ENCODE measurements at regions not wholly inside any gene's neighbourhood (a gene's known extent, or its start where the extent isn't known, plus 50 kb on each side); places are given as distances from the start of the nearest gene placed in this dataset.

- H3K4me3 ChIP-seq (replicated peaks; ENCODE audit: low read depth, low read length), result no peak overlapping the region
- DNase-seq (ENCODE audit: extremely low read depth, low read depth), result no peak
- TF ChIP-seq CTCF (IDR thresholded peaks at IDR 0.05; ENCODE audit: low read depth, low read length, missing control alignments), result no peak
Measured at GRCh38 chr10:123523833-123524232, 142.3 kb upstream of the GPR26 start.

GRCh38 chr10:123526356-123527064, 139.6 kb upstream of the GPR26 start:
- no peak overlapping the region for H3K4me3 ChIP-seq (replicated peaks; ENCODE audit: low read depth, low read length)
- no peak for TF ChIP-seq CTCF (IDR thresholded peaks at IDR 0.05; ENCODE audit: low read depth, low read length, missing control alignments)
- DNase-seq (ENCODE audit: extremely low read depth, low read depth), result no peak

GRCh38 chr10:123527151-123527550, 139.0 kb upstream of the GPR26 start:
- H3K4me3 ChIP-seq (replicated peaks; ENCODE audit: low read depth, low read length), result no peak overlapping the region
- TF ChIP-seq CTCF (IDR thresholded peaks at IDR 0.05; ENCODE audit: low read depth, low read length, missing control alignments), result no peak
- DNase-seq (ENCODE audit: extremely low read depth, low read depth), result no peak

- TF ChIP-seq CTCF (IDR thresholded peaks at IDR 0.05; ENCODE audit: low read depth, low read length, missing control alignments), result no peak
- no peak overlapping the region for H3K4me3 ChIP-seq (replicated peaks; ENCODE audit: low read depth, low read length)
- DNase-seq (ENCODE audit: extremely low read depth, low read depth), result no peak
Measured at GRCh38 chr10:123529146-123529760, 136.9 kb upstream of the GPR26 start.

GRCh38 chr10:123530166-123530870, 135.8 kb upstream of the GPR26 start:
- no peak for DNase-seq (ENCODE audit: extremely low read depth, low read depth)
- no peak for TF ChIP-seq CTCF (IDR thresholded peaks at IDR 0.05; ENCODE audit: low read depth, low read length, missing control alignments)
- no peak overlapping the region for H3K4me3 ChIP-seq (replicated peaks; ENCODE audit: low read depth, low read length)

DNA sequence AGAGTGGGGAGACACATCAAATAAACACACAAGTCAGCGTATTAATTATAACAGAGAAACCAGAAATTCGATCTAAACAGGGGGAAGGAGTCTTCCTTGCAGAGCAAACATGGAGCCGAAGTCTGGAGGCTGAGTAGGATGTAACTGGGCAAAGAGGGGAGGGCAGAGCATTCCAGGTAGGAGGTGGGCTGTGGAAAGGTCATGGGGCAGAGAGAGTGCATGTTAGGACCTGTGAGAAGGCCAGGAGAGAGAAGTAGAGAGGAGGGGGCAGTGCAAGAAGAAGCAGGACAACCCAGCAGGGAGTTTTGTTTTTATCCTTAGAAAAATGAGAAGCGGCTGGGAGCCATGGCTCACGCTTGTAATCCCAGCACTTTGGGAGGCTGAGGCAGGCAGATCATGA, 130.8 kb upstream of the GPR26 start:
- no peak overlapping the region for H3K4me3 ChIP-seq (replicated peaks; ENCODE audit: low read depth, low read length)
- TF ChIP-seq CTCF (IDR thresholded peaks at IDR 0.05; ENCODE audit: low read depth, low read length, missing control alignments), result no peak
- DNase-seq (ENCODE audit: extremely low read depth, low read depth), result no peak

Measured in HFF-Myc (cell line).